K562 (cell line): ENCODE measurements at regions not wholly inside any gene's neighbourhood (a gene's known extent, or its start where the extent isn't known, plus 50 kb on each side); places are given as distances from the start of the nearest gene placed in this dataset.

Experiments used
- FOXJ3 ChIP-seq: sonication (generic); formaldehyde crosslinking; IDR thresholded peaks from 2 replicates; pipeline ENCODE4 v1.4.0; 2020; ENCODE audit warnings: mild to moderate bottlenecking, missing genetic modification reagents
- FOXO4 ChIP-seq: fragments of 450-650 bp; formaldehyde crosslinking; IDR thresholded peaks from 2 replicates; pipeline ENCODE4 v1.4.0; 2020; ENCODE audit warnings: mild to moderate bottlenecking, moderate library complexity
- HNRNPLL ChIP-seq: fragments of 200-400 bp; formaldehyde crosslinking; IDR thresholded peaks from 2 replicates; pipeline ENCODE4 v1.6.1; 2017; ENCODE audit warnings: low read length, low read depth, mild to moderate bottlenecking; ENCODE audit not compliant: poor library complexity, severe bottlenecking
- MCM3 ChIP-seq: fragments of 450-650 bp; IDR thresholded peaks from 2 replicates; pipeline ENCODE4 v1.6.1; 2016
- PYGO2 ChIP-seq: fragments of 450-650 bp; IDR thresholded peaks from 2 replicates; pipeline ENCODE4 v1.6.1; 2016; ENCODE audit warnings: mild to moderate bottlenecking, missing genetic modification characterization, moderate library complexity, missing compliant biosample characterization
- SIN3B ChIP-seq: fragments of 450-650 bp; IDR thresholded peaks from 2 replicates; pipeline ENCODE4 v1.6.1; 2017; ENCODE audit warnings: low read depth, mild to moderate bottlenecking, moderate library complexity
- U2AF2 ChIP-seq: fragments of 200-400 bp; formaldehyde crosslinking; optimal IDR thresholded peaks from 2 replicates; pipeline ENCODE3; 2017; ENCODE audit warnings: low read depth, mild to moderate bottlenecking, low read length
- ZNF561 ChIP-seq: fragments of 450-650 bp; formaldehyde crosslinking; conservative IDR thresholded peaks from 2 replicates; pipeline ENCODE4 v1.4.0; 2020; ENCODE audit warnings: mild to moderate bottlenecking, moderate library complexity
- ZNF717 ChIP-seq: fragments of 250-450 bp; sonication (Bioruptor Pico); IDR thresholded peaks from 2 replicates; pipeline ENCODE4 v1.5.0; 2021
- TF ChIP-seq, protein P1 (sequence below), 3 experiments: fragments of 200-800 bp in 1 of 3; fragments of 250-450 bp in 1 of 3; fragments of 450-650 bp in 1 of 3; sonication (Bioruptor Pico) in 1 of 3; sonication (Bioruptor generic) in 1 of 3; formaldehyde crosslinking in 1 of 3; IDR thresholded peaks; 2 replicates each; pipeline versions ENCODE4 v1.6.1 to v1.8.0; 2016 to 2022; ENCODE audit warnings: mild to moderate bottlenecking in 2 of 3, missing genetic modification characterization in 2 of 3, missing compliant biosample characterization in 1 of 3, moderate library complexity in 1 of 3

- TF ChIP-seq, protein P1, sequence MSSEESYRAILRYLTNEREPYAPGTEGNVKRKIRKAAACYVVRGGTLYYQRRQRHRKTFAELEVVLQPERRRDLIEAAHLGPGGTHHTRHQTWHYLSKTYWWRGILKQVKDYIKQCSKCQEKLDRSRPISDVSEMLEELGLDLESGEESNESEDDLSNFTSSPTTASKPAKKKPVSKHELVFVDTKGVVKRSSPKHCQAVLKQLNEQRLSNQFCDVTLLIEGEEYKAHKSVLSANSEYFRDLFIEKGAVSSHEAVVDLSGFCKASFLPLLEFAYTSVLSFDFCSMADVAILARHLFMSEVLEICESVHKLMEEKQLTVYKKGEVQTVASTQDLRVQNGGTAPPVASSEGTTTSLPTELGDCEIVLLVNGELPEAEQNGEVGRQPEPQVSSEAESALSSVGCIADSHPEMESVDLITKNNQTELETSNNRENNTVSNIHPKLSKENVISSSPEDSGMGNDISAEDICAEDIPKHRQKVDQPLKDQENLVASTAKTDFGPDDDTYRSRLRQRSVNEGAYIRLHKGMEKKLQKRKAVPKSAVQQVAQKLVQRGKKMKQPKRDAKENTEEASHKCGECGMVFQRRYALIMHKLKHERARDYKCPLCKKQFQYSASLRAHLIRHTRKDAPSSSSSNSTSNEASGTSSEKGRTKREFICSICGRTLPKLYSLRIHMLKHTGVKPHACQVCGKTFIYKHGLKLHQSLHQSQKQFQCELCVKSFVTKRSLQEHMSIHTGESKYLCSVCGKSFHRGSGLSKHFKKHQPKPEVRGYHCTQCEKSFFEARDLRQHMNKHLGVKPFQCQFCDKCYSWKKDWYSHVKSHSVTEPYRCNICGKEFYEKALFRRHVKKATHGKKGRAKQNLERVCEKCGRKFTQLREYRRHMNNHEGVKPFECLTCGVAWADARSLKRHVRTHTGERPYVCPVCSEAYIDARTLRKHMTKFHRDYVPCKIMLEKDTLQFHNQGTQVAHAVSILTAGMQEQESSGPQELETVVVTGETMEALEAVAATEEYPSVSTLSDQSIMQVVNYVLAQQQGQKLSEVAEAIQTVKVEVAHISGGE (CRISPR knock-in tag; IDR thresholded peaks at IDR 0.05): no peak
- no peak for TF ChIP-seq U2AF2
- no peak for TF ChIP-seq HNRNPLL
- TF ChIP-seq ZNF561 (CRISPR knock-in tag): no peak
- TF ChIP-seq MCM3: no peak
- no peak for TF ChIP-seq ZNF717 (CRISPR knock-in tag)
- TF ChIP-seq SIN3B: no peak
- TF ChIP-seq FOXJ3: no peak
- no peak for TF ChIP-seq PYGO2 (tag)
- TF ChIP-seq FOXO4 (CRISPR knock-in tag): no peak
- TF ChIP-seq, all 486 proteins: peak for 0
Measured at GRCh38 chr1:81490614-81491013, 310.1 kb upstream of the ADGRL2 start (continued).
